NCI-H460 (cell line): ENCODE measurements at regions not wholly inside any gene's neighbourhood (a gene's known extent, or its start where the extent isn't known, plus 50 kb on each side); places are given as distances from the start of the nearest gene placed in this dataset.

Source experiments
- DNase-seq: peaks from one replicate; pipeline ENCODE4 v3.0.0-alpha.2; 2016; ENCODE audit warnings: low read depth; ENCODE audit errors: extremely low read depth

DNA sequence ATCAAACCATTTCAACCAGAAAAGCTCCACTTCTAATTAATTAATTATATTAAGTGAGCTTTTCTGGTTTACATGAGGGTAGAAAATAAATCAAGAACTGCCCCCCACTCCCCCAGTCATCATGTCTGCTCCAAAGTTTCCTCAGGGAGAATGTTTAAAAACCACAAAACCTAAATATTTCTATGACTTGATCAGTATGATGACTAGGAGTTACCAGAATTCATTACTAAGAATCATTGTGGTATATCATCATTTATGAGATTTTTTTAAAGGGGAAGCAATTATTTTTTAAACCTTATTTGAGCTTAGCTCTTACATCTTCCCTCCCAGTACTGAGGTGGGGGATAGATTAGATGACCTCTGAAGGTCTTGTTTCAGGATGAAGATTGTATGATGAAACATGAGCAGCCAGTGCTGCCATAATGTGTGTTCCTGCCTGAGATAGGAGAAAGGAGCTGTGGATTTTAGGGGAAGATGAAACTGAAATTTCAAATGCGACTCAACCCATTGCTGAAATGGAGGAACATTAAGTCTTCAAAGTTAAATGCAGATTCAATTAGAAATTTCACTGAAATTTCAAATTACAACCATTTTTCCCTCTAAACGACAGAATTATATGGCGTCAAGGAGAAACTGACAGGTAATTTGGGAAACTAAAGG lies 401.3 kb upstream of the CADM1 start:
- no peak for DNase-seq

- no peak for DNase-seq
These were observed 399.0 kb upstream of the CADM1 start for GRCh38 chr11:115903179-115903578.

GRCh38 chr11:115901069-115901468 lies 396.9 kb upstream of the CADM1 start:
- DNase-seq, result no peak

DNA sequence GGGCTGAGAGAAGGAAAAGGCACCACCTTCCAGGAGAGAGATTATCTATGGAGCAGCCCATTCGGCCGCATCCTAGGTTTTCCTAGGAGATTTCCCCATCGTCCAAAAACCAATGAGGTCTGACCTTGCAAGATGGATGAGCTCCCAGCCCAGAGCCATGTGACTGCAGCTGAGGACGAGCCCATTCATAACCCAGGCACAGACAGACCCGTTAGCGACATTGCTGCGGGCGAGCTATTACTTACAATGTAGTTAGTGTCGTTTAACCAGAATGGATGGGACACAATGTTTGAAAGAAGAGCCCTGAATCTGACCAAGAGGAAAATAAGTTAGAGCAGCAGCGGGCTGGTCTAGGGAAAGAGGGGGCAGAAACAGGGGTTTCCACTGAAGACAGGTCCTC lies 395.9 kb upstream of the CADM1 start:
- no peak for DNase-seq

DNA sequence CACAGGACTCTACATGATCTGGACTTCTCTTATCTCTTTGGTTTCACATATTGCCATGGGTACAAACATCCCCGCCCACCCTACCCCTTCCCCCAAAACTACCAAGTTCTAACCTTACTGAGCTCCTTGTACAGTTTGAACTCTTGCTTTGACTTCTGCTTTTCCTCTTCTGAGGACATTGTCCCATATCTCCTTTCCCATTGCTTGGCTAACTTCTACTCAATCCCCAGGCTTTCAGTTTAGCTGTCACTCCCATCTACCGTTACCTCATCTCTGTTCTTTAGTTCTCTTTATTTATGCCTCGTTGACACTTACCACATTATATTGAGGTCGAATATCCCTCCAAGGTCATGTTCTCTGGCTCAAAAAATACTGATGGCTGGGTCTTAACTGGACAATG lies 393.5 kb upstream of the CADM1 start:
- no peak for DNase-seq

DNA sequence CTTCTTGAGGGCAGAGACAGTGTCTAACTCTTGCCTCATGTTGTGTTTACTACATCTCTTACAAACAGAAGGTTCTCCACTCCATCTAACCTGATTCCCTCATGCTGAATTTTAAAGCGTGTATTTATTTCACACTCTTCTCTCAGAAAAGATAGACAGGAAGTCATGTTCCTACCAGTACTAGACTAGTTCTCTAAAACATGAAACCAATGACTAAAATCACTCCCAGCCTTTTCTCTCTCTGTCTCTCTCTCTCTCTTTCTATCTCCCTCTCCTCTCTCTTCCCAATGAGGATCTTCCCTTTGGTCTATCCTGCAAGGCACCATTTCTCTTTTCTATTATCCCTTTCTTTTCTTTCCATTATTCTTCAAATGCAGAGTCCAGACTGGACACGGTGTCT lies 391.9 kb upstream of the CADM1 start:
- DNase-seq, result no peak

DNA sequence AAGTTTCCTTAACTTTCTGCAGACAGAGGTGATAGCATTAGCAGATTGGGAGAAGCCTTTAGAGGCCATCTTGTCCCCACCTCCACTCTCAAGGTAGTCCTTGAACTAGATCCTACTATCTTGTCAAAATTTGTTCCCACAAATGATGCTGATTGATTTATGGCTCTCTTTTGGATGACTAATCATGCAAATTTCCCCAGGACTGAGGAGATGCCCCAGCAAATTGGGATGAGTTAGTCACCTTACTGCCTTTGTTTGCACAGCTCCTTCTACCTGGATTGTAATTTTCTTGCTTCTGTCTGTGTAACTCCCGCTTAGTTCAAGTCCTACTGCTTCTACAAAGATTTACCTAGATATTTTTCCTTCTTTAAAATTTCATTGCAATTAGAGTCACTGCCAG lies 391.4 kb upstream of the CADM1 start:
- DNase-seq, result no peak

- DNase-seq, result no peak
These were observed 390.0 kb upstream of the CADM1 start for GRCh38 chr11:115894176-115894575.

DNA sequence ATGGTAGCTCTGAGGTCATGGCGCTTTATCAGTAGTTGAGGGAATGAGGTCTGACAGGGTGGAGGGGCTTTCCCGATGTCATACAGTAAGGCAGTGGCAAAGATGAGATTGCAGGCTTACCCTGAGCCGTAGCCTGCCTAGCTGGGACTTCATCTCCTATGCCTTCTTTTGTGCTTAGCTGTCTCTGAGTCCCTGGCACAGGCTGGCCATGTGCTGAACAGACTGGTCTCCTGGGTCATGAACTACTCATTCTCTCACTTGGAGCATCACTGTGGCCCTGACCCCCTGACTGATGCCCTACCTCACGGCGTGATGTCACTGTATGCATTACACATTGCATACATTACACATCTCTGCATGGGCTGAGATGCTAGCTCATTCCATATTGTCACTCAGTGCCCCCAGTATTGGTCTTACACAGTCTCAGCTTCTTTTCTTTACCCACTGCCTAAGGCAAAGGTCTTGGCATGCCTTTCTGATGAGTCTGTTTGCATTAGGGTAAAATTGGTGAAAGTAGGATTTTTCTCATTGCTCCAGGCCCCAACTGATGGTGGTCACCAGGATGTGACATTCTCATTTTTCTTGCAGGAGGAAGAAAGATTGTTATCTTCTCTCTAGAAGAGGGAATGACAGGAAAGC lies 389.4 kb upstream of the CADM1 start:
- no peak for DNase-seq

GRCh38 chr11:115892016-115892415 lies 387.8 kb upstream of the CADM1 start:
- no peak for DNase-seq

- no peak for DNase-seq
These were observed 387.4 kb upstream of the CADM1 start for GRCh38 chr11:115891581-115891980.

GRCh38 chr11:115890500-115890899 lies 386.3 kb upstream of the CADM1 start:
- no peak for DNase-seq

- DNase-seq, result no peak
These were observed 385.5 kb upstream of the CADM1 start for GRCh38 chr11:115889712-115890111.

DNA sequence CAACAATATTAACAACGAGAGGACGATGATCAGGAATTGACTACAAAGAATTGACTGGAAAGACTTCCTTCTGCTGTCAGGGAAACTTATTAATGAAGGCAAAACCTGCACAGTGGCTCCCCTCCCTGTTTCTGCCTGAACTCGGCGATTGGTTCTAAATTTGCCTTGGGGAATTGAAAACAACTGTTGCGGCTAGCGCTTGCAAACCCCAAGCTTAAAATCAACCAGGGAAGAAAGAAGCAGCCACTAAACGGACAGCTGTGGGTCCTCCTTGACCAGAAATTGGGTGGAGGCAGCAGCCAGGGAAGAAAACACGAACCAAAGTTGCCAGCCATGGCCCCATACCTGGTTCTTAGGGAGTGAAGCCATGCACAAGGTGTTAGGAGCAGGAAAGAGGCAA lies 383.5 kb upstream of the CADM1 start:
- no peak for DNase-seq

DNA sequence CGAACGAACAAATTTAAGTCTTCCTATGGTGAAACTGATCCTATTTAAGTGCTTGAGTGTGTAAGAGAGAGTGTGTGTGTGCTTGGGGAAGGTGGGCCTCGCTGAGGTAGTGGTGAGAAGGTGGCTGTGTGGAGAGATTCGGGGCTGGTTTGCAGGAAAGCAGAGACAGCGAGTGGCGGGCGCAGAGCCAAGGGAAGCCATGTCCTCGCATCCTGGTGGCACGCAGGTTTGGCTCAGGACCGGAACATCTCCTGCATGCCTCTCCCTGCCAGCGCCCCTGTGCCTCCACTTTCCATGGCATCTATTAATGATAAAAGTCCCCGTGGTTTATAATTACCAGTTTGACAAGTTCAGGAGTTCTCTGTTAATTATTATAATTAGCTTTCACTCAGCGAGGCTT lies 383.1 kb upstream of the CADM1 start:
- no peak for DNase-seq

GRCh38 chr11:115886422-115886733 lies 382.2 kb upstream of the CADM1 start:
- no peak for DNase-seq

- DNase-seq, result no peak
These were observed 381.6 kb upstream of the CADM1 start for GRCh38 chr11:115885535-115886421.

DNA sequence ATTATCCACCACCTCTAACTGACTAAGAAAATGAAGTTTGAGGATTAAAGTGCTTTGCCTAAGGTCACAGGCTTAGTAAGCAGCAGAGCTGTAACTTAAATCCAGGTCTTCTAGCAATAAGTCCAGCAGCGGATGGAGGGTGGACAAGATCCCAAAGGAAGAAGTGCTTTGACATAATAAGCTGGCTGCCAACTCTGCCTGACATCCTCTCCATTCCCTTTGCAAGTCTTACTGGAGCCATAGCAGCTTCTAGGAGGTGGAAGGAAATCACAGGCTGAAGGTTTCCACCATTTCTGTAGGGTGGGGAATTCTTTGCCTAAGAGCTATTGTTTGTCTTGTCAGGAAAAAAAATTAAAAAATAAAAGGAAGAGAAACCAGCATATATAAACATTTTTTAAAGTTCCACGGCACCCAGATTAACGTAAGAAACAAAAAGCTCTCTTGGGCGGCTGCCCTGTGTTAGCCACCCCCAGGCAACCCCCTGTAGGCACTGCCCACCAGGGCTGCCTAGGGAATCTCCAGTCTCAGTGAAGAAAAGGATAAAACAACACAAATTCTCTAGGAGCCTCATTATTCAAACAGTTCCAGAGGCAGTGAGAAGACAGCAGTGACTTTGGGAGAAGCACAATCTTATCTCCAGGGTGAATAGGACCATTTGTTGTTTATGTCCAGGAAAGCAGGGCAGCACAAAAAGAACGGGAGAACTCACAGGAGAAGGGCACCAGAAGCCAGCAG lies 380.8 kb upstream of the CADM1 start:
- DNase-seq, result no peak

DNA sequence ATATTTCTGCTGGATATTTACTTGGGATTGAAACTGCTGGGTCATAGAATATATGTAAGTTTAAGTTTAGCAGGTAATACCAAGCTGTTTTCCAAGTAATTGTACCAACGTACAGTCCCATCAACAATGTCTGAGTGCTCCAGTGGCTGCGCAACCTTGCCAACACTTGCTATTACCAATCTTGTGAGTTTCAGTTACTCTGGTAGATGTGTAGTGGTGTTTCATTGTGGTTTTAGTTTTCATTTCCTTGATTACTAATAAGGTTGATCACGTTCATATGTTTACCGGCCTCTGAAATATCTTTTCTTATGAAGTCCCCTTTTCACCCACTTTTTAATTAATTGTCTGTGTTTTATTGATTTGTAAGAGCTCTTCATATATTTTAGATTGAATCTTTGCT lies 370.6 kb upstream of the CADM1 start:
- no peak for DNase-seq

- no peak for DNase-seq
These were observed 369.6 kb upstream of the CADM1 start for GRCh38 chr11:115873813-115874212.

DNA sequence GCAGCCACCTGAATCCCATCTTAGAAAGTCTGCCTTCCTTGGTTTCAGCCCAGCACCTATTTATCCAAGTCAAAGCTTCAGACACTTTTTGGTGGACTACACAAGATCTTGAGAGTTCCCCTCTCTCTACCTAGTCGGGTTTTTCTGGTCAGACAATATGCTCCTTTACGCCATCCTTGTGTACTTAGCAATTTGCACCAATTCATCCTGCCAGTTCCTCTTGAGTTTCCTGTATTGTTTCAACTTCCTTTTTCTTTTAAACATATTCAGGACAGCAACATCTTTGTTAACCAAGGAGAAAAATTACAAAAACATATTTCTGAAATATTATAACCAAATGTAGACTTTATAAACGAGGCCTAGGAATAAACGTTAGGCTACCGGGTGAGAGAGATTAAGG lies 368.2 kb upstream of the CADM1 start:
- no peak for DNase-seq
